ENCODE measurements at regions not wholly inside any gene's neighbourhood (a gene's known extent, or its start where the extent isn't known, plus 50 kb on each side); places are given as distances from the start of the nearest gene placed in this dataset.

DNA sequence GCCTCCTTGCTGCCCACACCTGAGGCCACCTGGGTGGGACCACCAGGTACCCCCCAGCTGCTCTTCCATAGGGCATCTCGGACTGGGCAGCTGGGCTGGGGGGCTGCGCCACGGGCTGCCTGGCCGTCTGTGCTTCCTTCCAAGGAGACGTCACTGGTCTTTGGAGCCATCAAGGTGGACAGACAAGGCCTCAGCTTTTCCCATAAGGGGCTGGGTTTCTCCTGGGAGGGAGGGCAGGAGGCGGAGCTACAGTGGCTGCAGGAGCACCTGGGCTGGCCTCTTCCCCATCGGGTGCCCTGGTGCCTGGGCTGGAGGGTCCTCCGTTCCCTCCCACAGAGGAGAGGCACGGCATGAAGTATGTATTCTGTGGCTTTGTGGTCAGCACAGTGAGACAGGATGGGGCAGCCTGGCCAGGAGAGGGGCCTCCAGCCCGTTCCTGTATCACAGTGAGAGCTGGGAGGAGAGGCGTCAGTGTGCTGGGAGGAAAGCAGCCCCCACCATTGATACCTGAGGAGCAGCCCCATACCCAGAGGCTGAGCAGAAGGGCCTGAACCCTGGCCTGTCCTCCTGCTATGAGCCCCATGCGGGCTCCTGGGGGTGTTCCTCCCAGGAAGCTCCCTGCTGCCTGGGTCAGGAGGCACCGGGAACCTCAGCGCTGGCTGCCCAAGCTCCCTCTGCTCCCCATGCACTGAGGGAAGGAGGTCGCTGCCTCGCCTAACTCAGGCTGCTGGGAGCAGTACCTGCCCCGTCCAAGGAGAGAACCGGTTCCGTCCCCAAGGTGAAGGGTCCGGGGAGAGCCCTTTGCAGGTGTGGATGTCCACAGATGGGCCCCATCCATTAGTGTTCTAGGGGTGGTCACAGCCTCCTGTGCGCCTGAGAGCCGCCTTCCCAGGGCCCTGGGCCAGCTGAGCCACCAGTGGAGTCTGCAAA, 1075.0 kb downstream of the BRD1 start:
- TF ChIP-seq RCOR1 (IDR thresholded peaks at IDR 0.05; ENCODE audit: insufficient replicate concordance, low read length) (no peak), MXI1 (IDR thresholded peaks at IDR 0.05; ENCODE audit: borderline replicate concordance, low read depth, low read length) (no peak), BHLHE40 (IDR thresholded peaks at IDR 0.05; ENCODE audit: low read depth, low read length) (no peak), CEBPB (IDR thresholded peaks at IDR 0.05; ENCODE audit: low read depth, low read length) (no peak), MAFK (IDR thresholded peaks at IDR 0.05; ENCODE audit: low read depth, low read length) (no peak)
- TF ChIP-seq, protein P1, sequence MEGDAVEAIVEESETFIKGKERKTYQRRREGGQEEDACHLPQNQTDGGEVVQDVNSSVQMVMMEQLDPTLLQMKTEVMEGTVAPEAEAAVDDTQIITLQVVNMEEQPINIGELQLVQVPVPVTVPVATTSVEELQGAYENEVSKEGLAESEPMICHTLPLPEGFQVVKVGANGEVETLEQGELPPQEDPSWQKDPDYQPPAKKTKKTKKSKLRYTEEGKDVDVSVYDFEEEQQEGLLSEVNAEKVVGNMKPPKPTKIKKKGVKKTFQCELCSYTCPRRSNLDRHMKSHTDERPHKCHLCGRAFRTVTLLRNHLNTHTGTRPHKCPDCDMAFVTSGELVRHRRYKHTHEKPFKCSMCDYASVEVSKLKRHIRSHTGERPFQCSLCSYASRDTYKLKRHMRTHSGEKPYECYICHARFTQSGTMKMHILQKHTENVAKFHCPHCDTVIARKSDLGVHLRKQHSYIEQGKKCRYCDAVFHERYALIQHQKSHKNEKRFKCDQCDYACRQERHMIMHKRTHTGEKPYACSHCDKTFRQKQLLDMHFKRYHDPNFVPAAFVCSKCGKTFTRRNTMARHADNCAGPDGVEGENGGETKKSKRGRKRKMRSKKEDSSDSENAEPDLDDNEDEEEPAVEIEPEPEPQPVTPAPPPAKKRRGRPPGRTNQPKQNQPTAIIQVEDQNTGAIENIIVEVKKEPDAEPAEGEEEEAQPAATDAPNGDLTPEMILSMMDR (conservative IDR thresholded peaks at IDR 0.05; ENCODE audit: low read depth, low read length): no peak

Measured in IMR-90 (cell line).